ENCODE measurements at regions not wholly inside any gene's neighbourhood (a gene's known extent, or its start where the extent isn't known, plus 50 kb on each side); places are given as distances from the start of the nearest gene placed in this dataset.

- Histone ChIP-seq H3K27me3 (ENCODE audit: control insufficient read depth, insufficient read depth, low read length) (no peaks in the 10 kb centered on the region), H3K4me1 (ENCODE audit: control insufficient read depth, insufficient read depth, low read length) (no peaks in the 10 kb centered on the region), H3K9me3 (ENCODE audit: control insufficient read depth, insufficient read depth, low read depth, low read length) (no peaks in the 10 kb centered on the region), H3K27ac (ENCODE audit: low read length) (no peak overlapping the region), H3K36me3 (ENCODE audit: control insufficient read depth, insufficient read depth, low read length) (no peaks in the 10 kb centered on the region), H3K4me3 (ENCODE audit: low read depth in 2 of 2, low read length in 2 of 2) (no peak overlapping the region)
- TF ChIP-seq CTCF (IDR thresholded peaks at IDR 0.05), result no peak
- no peak for TF ChIP-seq REST (IDR thresholded peaks at IDR 0.05; ENCODE audit: insufficient read depth in 1 of 2, low read depth in 2 of 2, low read length in 1 of 2)
- no peak for TF ChIP-seq TCF7L2 (IDR thresholded peaks at IDR 0.05; ENCODE audit: low read depth, low read length)
- TF ChIP-seq POLR2AphosphoS5 (IDR thresholded peaks at IDR 0.05; ENCODE audit: low read depth, low read length), result no peak
- no peak for TF ChIP-seq SIN3A (IDR thresholded peaks at IDR 0.05; ENCODE audit: borderline replicate concordance, insufficient read depth, low read depth, low read length)
- CTCF ChIA-PET, result no interaction called here
- BruUV-seq (replicated peaks), result no TSS peak
- POLR2A ChIA-PET, result no interaction called here
- in situ Hi-C loops (cut with HindIII; ENCODE audit: low pct_unique_long_range_greater_than_20kb, low sequenced_read_pairs) (no loop called here), intact Hi-C loops (cut with micrococcal nuclease; ENCODE audit: unreplicated experiment) (no loop called here)
- no peak for DNase-seq (ENCODE audit: low read depth, low spot score)
- no peak for ATAC-seq
Measured at GRCh38 chr4:65193985-65194384, 476.3 kb downstream of the EPHA5 start.

GRCh38 chr4:65190780-65191179, 479.5 kb downstream of the EPHA5 start:
- no peaks in the 10 kb centered on the region for H3K4me1 ChIP-seq (ENCODE audit: control insufficient read depth, insufficient read depth, low read length)
- intact Hi-C loops (cut with micrococcal nuclease; ENCODE audit: unreplicated experiment), result no loop called here
- H3K27ac ChIP-seq (ENCODE audit: low read length), result no peak overlapping the region
- no peak for ATAC-seq
- ChIA-PET CTCF (no interaction called here), POLR2A (no interaction called here)
- no TSS peak for BruUV-seq (replicated peaks)
- in situ Hi-C loops (cut with HindIII; ENCODE audit: low pct_unique_long_range_greater_than_20kb, low sequenced_read_pairs), result no loop called here
- TF ChIP-seq SIN3A (IDR thresholded peaks at IDR 0.05; ENCODE audit: borderline replicate concordance, insufficient read depth, low read depth, low read length) (no peak), CTCF (IDR thresholded peaks at IDR 0.05) (no peak), REST (IDR thresholded peaks at IDR 0.05; ENCODE audit: insufficient read depth in 1 of 2, low read depth in 2 of 2, low read length in 1 of 2) (no peak), POLR2AphosphoS5 (IDR thresholded peaks at IDR 0.05; ENCODE audit: low read depth, low read length) (no peak), TCF7L2 (IDR thresholded peaks at IDR 0.05; ENCODE audit: low read depth, low read length) (no peak)
- no peaks in the 10 kb centered on the region for H3K27me3 ChIP-seq (ENCODE audit: control insufficient read depth, insufficient read depth, low read length)
- no peak overlapping the region for H3K4me3 ChIP-seq (ENCODE audit: low read depth in 2 of 2, low read length in 2 of 2)
- DNase-seq (ENCODE audit: low read depth, low spot score), result no peak
- H3K9me3 ChIP-seq (ENCODE audit: control insufficient read depth, insufficient read depth, low read depth, low read length), result no peaks in the 10 kb centered on the region
- H3K36me3 ChIP-seq (ENCODE audit: control insufficient read depth, insufficient read depth, low read length), result no peaks in the 10 kb centered on the region

All from Panc1 (cell line).